Gastrocnemius medialis (tissue), 4 donors: ENCODE measurements at regions not wholly inside any gene's neighbourhood (a gene's known extent, or its start where the extent isn't known, plus 50 kb on each side); places are given as distances from the start of the nearest gene placed in this dataset.
"Not testable (repeated sequence)": the region's sequence is repeated elsewhere in the genome, so short reads cannot be mapped to it uniquely, and the experiment has no call there.

Experiments
- CTCF ChIP-seq, 5 experiments: fragments of 450-650 bp in 3 of 5; fragments of 200-600 bp in 2 of 5; sonication (generic) in 2 of 5; IDR thresholded peaks in 4 of 5; conservative IDR thresholded peaks in 1 of 5; 1 replicate in 4 of 5; 2 replicates in 1 of 5; pipeline ENCODE4 v1.5.1; 2016 to 2019; ENCODE audit warnings: antibody characterized with exemption in 5 of 5, mild to moderate bottlenecking in 3 of 5, moderate library complexity in 3 of 5
- POLR2A ChIP-seq, 2 donors: fragments of 450-650 bp; IDR thresholded peaks; one replicate each; pipeline ENCODE4 v1.6.1; 2017; ENCODE audit warnings: antibody characterized with exemption in 2 of 2, mild to moderate bottlenecking in 2 of 2, moderate library complexity in 2 of 2

- not testable (repeated sequence) for TF ChIP-seq CTCF (IDR thresholded peaks at IDR 0.05 in 4 of 5, conservative IDR thresholded peaks at IDR 0.05 in 1 of 5); POLR2A (IDR thresholded peaks at IDR 0.05)
Observed at GRCh38 chr15:22280770-22281169, 177.9 kb upstream of the GOLGA6L22 start.
